GM18858 (cell line): ENCODE measurements at regions not wholly inside any gene's neighbourhood (a gene's known extent, or its start where the extent isn't known, plus 50 kb on each side); places are given as distances from the start of the nearest gene placed in this dataset.

ENCODE experiments used
- ATAC-seq: cut with Tn5 transposase; IDR thresholded peaks from one replicate; pipeline ENCODE4 v1.9.1; 2021; ENCODE audit not compliant: unreplicated experiment

DNA sequence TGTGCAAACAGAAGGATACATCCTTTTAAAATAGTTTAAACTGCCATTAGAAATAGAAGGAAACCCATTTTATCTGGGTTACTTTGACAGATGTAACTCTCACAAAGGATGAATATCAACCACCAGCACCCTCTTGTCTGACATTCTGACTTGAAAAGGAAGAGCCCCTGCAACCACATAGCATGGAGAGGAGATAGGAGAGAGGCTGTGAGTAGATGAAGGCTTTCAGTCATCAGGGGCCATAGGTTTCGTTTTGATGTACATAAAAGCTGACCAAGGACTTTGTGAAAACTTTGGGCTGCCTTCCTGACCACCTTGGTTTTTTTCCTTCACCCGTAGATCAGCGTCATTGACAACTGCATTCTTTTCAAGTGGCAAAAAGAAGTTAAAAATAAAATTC, 211.6 kb upstream of the PRPS1L1 start:
- ATAC-seq, result no peak

DNA sequence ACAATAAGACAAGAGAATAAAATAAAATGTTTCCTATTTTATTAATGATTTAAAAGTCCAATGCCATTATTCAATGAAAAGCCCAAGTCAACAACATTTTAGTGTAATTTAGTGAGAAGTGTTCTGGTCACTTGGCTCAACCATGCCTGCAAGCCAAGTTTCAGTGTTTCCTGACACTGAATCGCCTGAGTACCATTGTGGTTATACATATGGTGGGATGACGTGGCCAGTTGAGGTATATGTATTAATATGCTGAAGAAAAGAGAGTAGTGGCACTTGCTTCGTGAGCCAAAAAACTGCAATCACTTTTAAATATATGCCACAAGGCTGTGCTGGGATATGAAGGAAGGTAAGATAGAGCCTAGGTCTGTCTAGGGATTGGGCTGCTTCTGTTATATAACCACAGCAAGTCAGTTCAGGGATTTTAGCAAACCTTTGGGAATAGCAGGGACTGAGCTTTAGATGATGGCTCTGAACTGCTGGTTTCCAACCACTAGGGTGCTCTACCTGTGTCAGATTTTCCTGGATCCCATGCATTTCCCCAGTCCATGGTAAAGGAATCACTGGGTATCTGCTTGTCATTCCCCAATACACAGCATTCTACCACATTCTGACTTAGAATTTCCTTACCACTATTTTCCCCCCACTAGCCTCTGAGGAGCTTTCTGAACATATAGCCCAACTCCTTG, 214.0 kb upstream of the PRPS1L1 start:
- ATAC-seq, result no peak

DNA sequence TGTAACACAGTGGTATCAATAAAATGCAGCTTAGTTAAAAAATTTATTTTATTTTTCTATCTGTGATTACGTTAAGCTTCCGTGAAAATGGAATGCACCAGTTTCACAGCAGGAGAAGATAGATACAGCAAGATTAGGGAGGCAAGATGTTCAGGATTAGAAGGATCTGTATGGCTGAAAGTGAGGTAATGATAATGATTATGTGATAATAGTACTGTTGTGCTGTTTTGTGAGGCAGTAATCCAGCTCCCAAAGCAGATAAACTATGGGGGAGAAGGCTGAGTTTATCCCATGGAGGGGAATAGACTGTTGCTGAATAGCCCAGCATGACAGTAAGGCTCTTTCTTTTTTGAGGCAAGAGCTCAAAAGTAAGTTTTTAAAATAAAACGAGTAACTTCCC, 216.1 kb upstream of the PRPS1L1 start:
- no peak for ATAC-seq

DNA sequence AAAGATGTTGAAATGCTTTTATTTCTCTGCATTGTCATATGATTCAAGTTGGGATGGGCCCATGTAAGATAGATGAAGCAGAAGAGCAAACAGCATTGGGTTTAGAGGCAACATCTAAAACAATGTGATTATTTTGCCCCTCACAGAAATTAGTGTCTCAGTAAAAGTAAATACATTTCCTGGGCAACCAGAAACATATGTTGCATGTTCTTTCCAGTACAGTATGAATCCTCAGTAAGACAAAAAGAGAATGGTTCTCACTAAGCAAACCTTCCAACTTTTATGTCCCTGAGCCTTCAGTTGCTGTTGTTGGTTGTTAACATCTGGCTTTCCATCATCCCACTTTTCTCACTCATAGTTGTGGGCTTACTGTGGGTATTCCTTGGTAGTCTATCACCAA, 222.5 kb upstream of the PRPS1L1 start:
- no peak for ATAC-seq

DNA sequence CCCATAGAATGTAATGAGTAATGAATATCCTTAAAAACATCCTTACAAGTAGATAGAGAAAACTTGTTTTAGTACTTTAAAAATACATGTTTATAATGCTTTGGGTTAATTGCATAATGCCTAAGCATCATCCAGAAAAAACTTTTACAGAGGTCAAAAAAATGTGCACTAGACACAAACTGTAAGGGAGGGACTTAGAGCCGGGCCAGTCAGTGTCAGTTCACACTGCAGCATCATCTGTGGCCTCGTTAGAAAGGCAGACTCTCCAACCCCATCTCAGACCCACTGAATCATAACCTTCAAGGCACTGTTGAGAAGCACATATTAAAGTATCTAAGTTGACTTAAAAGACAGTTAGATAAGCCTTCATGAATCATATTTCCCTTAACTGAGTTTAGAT, 230.1 kb upstream of the PRPS1L1 start:
- ATAC-seq, result no peak

DNA sequence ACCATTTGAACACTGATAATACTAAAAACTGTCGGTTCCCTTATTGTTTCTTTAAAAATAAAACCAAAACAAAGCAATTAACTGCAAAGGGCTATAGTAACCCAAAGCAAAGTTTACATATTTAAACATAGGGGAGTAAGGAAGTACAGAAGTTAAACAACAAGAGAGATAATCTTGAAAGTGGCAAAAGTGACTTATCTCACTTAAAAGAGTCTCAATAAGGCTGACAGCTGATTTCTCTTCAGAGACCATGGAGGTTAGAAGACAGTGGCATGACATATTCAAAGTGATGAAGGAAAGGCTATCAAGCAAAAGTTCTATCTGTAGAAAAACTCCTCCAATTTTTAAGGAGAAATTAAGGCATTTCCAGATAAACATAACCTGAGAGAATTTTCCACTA, 233.5 kb upstream of the HDAC9 start:
- no peak for ATAC-seq

DNA sequence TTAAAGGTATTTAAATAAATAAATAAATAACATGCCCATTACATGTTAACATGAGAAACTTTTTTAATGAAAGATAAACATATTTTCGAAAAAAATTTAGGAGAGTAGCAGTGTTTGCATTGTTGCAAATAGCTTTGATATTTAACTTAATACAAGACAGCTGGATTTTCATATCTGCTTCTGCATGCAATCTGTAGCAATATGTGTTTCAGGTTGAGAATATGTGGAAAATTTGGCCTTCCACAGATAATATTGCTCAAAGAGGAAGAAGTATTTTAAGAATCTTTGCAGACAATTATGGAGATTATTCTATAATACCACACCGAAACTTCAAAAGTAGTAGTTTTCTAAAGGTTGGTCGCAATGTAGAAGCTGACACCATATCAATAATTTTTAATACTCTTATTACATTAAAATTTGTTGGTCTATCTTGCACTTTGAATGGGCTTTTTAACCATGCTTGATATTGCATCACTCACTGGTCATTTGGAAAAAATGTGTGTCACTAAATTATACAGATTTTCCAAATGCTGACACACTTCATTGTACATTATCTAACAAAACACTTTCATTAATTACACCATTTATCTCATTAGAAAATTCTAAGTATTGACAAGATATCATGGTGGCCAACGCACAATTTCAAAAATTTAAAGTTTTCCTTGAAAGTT, 229.8 kb upstream of the HDAC9 start:
- ATAC-seq, result no peak

DNA sequence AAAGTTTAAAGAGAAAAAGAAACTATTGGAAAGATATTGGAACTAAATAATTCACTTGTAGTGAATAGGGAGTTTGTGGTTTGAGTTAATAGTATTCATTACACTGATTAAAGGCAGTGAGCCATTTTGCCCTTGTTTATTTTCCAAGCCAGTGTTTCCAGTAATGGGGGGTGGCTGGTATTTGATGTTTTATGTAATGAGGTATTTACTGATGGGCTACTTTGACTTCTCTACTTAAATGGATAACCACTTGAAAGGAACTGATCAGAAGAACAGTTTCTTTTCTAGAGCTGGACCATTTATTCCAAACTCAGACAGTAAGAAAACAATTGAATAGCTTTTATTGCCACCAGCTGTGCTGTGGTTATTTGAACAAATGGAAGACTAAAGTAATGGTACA, 227.0 kb upstream of the HDAC9 start:
- ATAC-seq, result no peak

DNA sequence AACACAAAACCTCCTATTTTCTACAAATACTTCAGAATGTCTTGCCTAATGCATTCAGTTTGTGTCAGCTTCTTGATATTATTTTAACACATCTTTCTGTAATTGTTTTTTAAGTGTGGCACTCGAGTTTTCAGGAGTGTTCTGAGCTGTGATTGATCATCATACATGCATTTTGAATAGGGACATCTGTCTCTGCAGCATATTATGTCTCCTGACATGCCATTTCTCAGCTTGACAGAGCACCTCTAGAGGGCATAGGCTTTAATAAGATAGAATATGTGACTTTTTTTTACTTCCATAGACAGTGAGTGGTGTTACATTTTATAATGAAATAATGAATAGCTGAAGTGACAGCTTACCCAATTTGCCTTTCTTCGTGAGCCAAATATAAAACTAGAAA, 219.2 kb upstream of the HDAC9 start:
- ATAC-seq, result no peak

DNA sequence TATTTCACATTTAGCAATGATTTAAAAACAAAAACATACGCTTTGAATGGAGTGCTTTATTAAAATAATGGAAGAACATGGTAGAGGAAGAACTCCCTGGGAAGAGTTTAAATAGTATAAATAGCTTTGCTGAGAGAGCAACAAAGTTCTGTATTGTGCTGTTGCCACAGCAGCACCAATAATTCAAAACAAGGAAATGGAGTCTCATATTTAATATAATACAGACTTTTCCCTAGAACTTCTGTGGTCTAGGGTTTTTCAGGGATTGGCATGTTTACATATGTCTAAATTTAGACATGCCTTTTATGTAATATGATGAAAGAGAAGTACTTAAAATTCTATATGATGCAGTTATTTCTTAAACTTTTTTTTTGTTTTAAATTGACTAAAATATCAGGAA, 217.2 kb upstream of the HDAC9 start:
- no peak for ATAC-seq

DNA sequence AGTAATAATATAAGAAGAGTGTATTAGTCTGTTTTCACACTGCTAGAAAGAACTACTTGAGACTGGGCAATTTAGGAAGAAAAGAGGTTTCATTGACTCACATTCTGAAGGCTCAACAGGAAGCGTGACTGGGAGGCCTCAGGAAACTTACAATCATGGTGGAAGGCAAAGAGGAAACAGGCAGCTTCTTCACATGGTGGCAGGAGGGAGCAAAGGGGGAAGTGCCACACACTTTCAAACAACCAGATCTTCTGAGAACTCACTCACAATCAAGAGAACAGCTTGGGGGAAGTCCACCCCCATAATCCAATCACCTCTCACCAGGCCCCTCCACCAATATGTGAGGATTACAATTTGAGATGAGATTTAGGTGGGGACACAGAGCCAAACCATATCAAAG, 212.5 kb upstream of the HDAC9 start:
- no peak for ATAC-seq

DNA sequence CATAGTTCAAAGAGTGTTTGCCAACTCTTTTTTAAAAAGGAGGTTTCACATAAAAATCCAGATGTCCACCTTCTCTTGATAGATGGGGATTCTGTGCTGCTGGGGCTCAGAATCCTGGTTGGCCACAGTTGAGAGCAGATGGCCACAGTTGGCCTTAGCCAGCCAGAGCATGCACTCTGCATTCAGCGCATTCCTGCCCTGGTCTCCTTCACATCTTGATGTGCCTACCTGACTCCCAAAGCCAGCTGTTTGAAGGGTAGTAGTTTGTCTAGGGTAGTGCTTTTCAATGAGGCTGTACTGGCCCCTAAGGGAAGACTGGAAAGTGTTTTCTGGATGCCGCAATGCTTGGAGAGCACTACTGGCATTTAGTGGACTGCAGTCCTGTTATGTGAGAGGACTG, 208.1 kb upstream of the HDAC9 start:
- no peak for ATAC-seq

DNA sequence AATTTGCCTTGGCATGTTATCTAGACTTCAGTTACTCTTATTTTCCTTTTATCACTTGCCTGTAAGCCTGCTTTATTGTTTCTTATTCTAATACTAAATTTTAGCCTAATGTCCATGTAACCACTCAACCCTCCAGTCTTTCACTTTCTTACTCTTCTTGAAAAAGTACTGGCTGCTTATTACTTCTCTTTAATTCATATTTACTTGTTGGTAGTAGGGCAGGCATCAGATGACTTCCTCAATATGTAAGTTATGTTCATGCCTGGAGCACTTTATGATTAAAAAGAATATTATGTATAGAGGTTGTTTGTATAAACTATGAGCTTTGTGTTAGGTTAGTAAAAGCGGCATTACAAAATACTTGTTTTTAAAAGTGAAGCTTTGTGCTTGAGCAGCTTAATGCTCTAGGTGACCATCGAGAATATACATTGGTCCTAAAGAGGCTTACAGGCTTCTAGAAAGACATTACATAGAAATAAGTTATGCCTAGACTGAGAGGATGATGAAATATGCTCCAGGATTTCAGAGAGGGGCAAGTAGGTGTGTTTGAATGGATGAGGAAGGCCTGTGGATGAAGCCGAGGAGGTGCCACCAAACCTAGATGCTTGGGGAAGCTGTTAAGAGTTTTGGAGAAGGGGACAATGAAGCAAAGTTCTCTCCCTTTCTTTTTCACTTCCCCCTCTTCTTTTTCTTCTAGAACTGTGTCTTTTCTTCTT, 207.1 kb upstream of the HDAC9 start:
- no peak for ATAC-seq

DNA sequence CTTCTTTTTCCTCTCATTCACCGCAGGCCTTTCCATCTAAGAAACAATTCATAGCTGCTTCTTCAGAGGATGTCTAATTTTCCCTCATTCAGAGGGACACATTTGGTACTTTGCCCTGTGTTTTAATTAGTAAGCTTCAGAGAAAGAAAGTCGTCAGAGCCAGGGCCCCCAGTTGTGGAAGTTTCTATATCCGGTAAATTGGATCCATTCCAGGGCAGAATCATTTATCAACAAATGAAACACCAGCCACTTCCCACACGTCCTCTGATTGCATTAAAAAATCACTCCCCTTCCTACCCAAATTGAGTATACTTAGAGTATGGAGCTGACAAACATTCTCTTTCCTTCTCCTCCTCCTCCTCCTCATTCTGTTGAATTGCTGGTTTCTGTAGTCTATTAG, 205.8 kb upstream of the HDAC9 start:
- ATAC-seq, result peak; percentile 10

DNA sequence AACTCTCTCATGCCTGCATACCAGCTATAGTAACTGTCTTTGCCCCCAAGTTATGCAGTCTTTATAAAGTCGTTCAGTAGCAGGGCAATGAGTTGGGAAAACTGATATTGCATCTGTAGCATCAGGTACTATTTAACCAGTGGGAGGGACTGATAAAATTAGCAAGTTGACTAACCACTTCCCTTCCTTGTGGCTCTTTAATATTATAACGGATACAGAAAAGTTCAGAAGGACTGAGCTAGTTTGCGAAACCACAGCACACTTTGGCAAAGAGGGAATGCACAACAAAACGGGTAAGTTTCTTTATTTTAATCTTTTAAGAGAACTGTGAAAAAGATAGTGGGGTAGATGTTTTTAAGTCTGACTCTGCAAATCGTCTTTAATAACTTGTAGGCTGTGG, 205.3 kb upstream of the HDAC9 start:
- peak; percentile 71 for ATAC-seq

DNA sequence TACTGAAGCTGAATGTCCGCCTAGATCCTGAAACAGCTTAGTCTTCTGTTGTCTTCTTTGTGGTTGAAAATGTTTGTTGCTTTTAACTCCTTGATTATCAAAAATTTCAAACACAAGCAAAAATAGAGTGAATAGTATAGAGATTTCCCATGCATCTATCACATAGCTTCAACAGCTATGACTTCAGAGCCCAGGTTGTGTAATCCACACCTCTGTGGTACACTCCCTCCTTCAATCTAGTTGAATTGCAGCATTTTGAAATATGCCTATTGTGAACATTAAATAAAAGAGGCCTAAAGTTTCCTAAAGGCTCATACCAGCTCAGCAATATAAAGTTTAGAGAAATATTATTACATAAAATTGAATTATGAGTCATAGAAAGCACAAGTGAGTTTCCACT, 204.7 kb upstream of the HDAC9 start:
- no peak for ATAC-seq

DNA sequence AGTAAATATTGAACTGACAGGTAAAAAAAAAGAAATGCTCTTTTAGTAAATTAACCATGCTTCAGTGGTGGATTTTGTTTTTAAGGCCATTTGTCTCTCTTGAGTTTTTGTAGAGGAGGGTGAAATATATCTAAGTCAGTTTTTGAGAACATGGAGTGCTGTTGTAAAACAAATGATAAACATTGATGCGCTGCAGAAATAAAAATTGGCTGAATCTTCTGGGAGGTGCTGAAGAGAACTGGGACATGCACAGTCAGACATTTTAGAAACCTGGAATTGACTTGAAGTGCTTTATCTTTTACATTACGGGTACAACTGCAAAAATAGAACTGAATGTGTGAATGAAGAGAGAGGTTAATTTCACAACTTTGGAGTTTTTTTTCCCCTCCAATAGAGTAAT, 203.0 kb upstream of the HDAC9 start:
- ATAC-seq, result no peak

DNA sequence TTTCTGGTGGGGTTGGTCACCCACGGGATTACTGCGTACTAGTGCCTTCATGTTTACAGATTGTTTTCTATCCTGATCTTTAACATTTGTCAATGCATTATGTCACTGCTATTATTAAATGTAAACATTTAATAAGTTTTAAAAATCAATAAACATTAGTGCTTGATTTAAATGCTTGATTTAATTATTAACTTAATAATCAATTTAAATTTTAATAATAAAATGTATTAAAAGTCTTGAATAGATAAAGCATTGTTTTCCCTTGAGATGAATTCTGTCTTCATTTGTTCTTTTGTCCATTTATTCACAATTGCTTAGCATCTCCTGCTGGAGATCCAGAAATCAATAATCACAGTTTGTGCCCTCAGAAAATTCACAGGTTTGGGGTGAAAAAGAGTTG, 201.8 kb upstream of the HDAC9 start:
- no peak for ATAC-seq

DNA sequence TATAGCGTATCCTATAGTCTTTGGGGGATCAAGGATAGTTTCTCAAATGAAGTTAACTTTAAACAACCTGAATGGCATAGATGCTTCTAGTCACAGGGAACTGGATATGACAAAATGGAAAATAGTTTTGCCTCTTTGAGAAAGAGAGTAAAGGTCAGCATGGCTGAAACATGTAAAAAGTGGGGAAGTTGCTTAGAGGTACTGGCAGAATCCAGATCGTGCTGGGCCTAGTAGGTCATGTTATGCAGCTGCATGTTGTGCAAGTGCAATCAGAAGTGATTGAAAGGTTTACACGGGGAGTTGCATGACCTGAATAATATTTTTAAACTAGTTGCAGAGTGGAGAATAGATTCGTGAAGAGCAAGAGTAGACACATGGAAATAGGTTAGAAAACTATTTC, 201.1 kb upstream of the HDAC9 start:
- no peak for ATAC-seq

DNA sequence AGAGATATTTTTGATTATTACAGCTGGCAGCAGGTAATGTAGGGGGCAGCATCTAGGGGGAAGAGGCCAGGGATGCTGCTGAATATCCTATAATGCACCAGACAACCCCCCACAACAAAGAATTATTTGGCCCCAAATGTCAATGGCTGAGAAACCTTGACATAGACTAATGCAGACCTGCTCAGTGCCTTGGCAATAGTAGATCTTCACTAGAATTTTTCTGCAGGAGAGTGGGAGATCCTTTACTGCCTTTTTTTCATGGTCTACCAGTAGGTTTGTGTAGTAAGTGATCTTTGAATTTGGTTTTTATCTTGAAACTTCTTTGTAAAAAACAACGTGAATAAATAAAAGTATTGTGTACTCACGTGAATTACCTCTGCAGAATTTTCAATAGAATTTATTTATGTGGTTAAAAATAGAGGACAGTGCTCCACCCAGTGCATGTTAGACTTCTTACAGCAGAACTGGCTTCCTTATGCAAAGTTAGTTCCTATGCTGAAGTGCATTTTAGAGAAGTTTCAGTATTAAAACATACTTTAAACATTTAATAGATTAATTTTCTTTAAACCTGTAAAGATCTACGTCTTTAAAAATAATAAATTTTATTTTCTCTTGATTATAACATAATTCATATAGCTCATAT, 199.6 kb upstream of the HDAC9 start:
- ATAC-seq, result no peak

DNA sequence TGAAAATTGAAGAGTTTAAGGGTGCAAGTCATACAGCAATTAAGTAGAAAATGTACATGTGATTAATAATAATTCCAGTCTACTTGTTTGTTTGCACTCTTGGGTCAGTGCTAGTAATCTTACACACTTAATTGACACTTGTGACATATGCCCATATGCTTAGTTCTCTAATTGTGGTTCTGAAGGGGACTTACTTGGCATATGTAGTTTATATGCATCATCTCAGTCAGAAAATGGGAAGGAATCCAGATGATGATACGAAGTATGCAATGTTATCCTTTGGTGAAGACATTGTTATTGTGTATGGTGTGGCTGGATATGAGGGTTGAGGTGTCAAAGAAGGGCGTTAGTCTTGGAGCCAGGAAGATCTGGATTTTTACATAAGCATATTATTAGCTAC, 193.5 kb upstream of the HDAC9 start:
- no peak for ATAC-seq

DNA sequence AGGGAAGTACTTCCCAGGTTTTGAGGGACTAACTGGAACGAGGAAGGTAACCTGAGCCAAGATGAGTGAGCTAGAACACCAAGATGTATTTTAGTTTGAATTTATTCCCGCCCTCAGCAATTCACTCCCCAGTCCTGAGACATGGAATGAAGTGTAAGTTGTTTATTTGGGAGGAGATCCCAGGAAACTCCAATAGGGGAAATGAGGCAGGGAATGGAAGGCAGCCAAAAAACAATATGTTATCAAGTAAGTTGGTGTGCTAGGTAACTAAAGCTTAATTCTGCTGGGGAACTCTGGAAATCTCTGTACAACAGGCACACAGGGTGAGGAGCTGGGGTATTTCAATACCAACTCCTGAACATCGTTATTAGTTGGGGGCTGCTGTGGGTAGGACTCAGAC, 189.7 kb upstream of the HDAC9 start:
- no peak for ATAC-seq
